SU-DHL-6 (cell line): ENCODE measurements at regions not wholly inside any gene's neighbourhood (a gene's known extent, or its start where the extent isn't known, plus 50 kb on each side); places are given as distances from the start of the nearest gene placed in this dataset.

Experiments used
- CTCF ChIP-seq: fragments of 200-600 bp; sonication (generic); IDR thresholded peaks from one replicate; pipeline ENCODE4 v1.5.1; 2017; ENCODE audit warnings: antibody characterized with exemption, mild to moderate bottlenecking, low read length, moderate library complexity; ENCODE audit not compliant: insufficient read depth, poor library complexity, severe bottlenecking
- EZH2phosphoT487 ChIP-seq: fragments of 200-600 bp; sonication (generic), shearing (Covaris generic); conservative IDR thresholded peaks from 2 replicates; pipeline ENCODE4 v1.6.1; 2018; ENCODE audit warnings: mild to moderate bottlenecking, antibody characterized with exemption, low read length, moderate library complexity, mixed read lengths

- TF ChIP-seq CTCF, result no peak
- no peak for TF ChIP-seq EZH2phosphoT487
Measured at GRCh38 chr2:189255711-189256110, 76.2 kb upstream of the COL5A2 start.
